Activated naive CD4-positive, alpha-beta T cell treated with anti-CD3 and anti-CD28 coated beads for 36 hours (primary cell): ENCODE measurements at regions not wholly inside any gene's neighbourhood (a gene's known extent, or its start where the extent isn't known, plus 50 kb on each side); places are given as distances from the start of the nearest gene placed in this dataset.

Source experiments
- CTCF ChIA-PET: fragments of 350-600 bp; sonication (Branson Sonifier 250); formaldehyde crosslinking; loops from one replicate; lab custom pipeline; 2021; ENCODE audit warnings: antibody characterized with exemption; lab: Charles Lee
- DNase-seq: peaks from one replicate; pipeline ENCODE4 v3.0.0-alpha.2; 2020
- H3K27ac Mint-ChIP-seq: one replicate; pipeline ENCODE4 v1.8.0; 2021; ENCODE audit warnings: mild to moderate bottlenecking, mixed read lengths
- H3K27me3 Mint-ChIP-seq: one replicate; pipeline ENCODE4 v1.8.0; 2021; ENCODE audit warnings: low read depth, mixed read lengths
- H3K36me3 Mint-ChIP-seq: one replicate; pipeline ENCODE4 v1.8.0; 2021; ENCODE audit warnings: low read depth, mixed read lengths
- H3K4me1 Mint-ChIP-seq: one replicate; pipeline ENCODE4 v1.8.0; 2021; ENCODE audit warnings: low read depth, mixed read lengths
- H3K4me3 Mint-ChIP-seq: one replicate; pipeline ENCODE4 v1.8.0; 2021; ENCODE audit warnings: mild to moderate bottlenecking, moderate library complexity, mixed read lengths
- H3K9me3 Mint-ChIP-seq: one replicate; pipeline ENCODE4 v1.8.0; 2021; ENCODE audit warnings: mixed read lengths
- intact Hi-C: fragments of 100-400 bp; cut with micrococcal nuclease; formaldehyde crosslinking; loops from one replicate; pipeline ENCODE4 v1.15.1; 2023

DNA sequence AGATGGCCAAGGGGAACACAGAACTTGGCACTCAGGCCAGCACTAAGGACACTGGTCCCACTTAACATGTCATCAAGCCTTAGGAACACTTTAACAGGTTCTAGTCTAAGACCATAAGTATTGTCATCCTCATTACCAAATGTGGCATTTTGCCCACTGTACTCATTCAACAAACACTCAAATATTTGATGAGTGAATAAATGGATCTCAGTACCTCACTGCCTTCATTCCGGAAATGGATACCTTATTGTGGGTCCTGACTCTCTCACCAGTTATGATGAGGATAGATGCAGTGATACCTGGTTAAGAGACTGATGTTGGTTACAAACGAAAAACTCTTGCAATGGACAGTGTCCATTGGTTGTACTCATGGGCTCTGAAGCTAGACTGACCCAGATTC lies 455.2 kb upstream of the DYNLRB2 start:
- CTCF ChIA-PET, result interaction anchor here (0.6 kb wide), 1 partner anchor 65 kb away, joined by 3 read pairs; no protein-coding TSS in a partner anchor
- intact Hi-C loops, result no loop called here
- Mint-ChIP-seq H3K4me1 (no peaks in the 10 kb centered on the region), H3K9me3 (peaks cover 2% of the 10 kb centered on the region), H3K27me3 (no peaks in the 10 kb centered on the region), H3K27ac (no peak overlapping the region), H3K36me3 (no peaks in the 10 kb centered on the region), H3K4me3 (no peak overlapping the region)
- DNase-seq, result no peak

DNA sequence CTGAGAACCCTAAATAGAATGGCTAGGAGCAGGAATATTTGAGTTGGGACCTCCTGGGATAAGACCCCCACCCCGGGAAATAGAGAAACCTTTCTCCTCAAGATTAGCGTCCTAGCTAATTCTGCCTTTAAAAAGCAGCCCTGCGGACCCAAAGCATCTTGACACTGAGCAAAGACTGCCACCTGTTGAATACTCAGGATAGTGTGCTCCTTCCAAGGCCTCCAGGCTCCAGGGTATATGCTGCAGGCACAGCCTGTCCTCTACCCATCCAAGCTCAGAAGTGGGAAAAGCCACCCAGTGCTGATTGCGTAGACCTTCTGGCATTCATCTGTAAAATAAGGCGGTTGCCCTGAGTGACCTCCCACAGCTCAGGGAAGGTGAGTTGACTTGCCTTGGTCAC lies 456.2 kb upstream of the DYNLRB2 start:
- H3K27me3 Mint-ChIP-seq, result no peaks in the 10 kb centered on the region
- CTCF ChIA-PET, result interaction anchor here (0.7 kb wide), 1 partner anchor 86 kb away, joined by 3 read pairs; no protein-coding TSS in a partner anchor
- intact Hi-C loops, result no loop called here
- peak; percentile 15 for DNase-seq
- no peaks in the 10 kb centered on the region for H3K4me1 Mint-ChIP-seq
- H3K4me3 Mint-ChIP-seq, result no peak overlapping the region
- H3K27ac Mint-ChIP-seq, result no peak overlapping the region
- no peaks in the 10 kb centered on the region for H3K36me3 Mint-ChIP-seq
- peaks cover 2% of the 10 kb centered on the region for H3K9me3 Mint-ChIP-seq

GRCh38 chr16:80084163-80084562 lies 456.6 kb upstream of the DYNLRB2 start:
- DNase-seq, result no peak
- Mint-ChIP-seq H3K36me3 (no peaks in the 10 kb centered on the region), H3K27ac (no peak overlapping the region), H3K4me3 (no peak overlapping the region), H3K9me3 (peaks cover 2% of the 10 kb centered on the region), H3K27me3 (no peaks in the 10 kb centered on the region), H3K4me1 (no peaks in the 10 kb centered on the region)
- CTCF ChIA-PET, result interaction anchor here (0.7 kb wide), 1 partner anchor 85 kb away, joined by 3 read pairs; no protein-coding TSS in a partner anchor
- intact Hi-C loops, result no loop called here

DNA sequence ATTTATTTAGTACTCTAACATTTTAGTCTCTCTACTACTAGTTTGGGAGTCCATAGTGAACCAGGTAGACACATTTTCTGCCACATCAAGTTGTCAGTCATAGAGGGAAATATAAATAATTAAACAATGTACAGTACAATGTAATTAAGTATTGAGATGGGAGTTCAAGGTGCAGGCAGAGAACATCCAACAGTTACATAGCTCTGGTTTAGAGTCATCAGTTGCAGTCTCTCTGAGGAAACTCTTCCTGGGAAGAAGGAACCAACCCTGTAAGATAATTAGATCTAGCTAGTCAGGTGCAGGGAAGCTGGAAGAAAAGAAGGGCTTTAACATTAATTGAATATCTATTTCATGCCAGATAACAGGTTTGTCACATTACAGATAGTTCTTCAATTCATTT lies 457.9 kb upstream of the DYNLRB2 start:
- intact Hi-C loops, result no loop called here
- no peak overlapping the region for H3K4me3 Mint-ChIP-seq

GRCh38 chr16:80081846-80082245 lies 458.9 kb upstream of the DYNLRB2 start:
- no peaks in the 10 kb centered on the region for H3K9me3 Mint-ChIP-seq
- H3K27ac Mint-ChIP-seq, result no peak overlapping the region
- CTCF ChIA-PET, result no interaction called here
- no peaks in the 10 kb centered on the region for H3K4me1 Mint-ChIP-seq
- intact Hi-C loops, result no loop called here
- no peak for DNase-seq
- H3K27me3 Mint-ChIP-seq, result no peaks in the 10 kb centered on the region
- H3K36me3 Mint-ChIP-seq, result no peaks in the 10 kb centered on the region
- no peak overlapping the region for H3K4me3 Mint-ChIP-seq

More for the DNA sequence above, 457.9 kb upstream of the DYNLRB2 start:
- CTCF ChIA-PET, result no interaction called here
- DNase-seq, result no peak
- no peaks in the 10 kb centered on the region for H3K27me3 Mint-ChIP-seq
- H3K36me3 Mint-ChIP-seq, result no peaks in the 10 kb centered on the region
- H3K9me3 Mint-ChIP-seq, result peaks cover 2% of the 10 kb centered on the region
- H3K27ac Mint-ChIP-seq, result no peak overlapping the region
- H3K4me1 Mint-ChIP-seq, result no peaks in the 10 kb centered on the region

GRCh38 chr16:80080287-80080851 lies 460.4 kb upstream of the DYNLRB2 start:
- no peak for DNase-seq
- Mint-ChIP-seq H3K27me3 (no peaks in the 10 kb centered on the region), H3K9me3 (no peaks in the 10 kb centered on the region), H3K4me1 (no peaks in the 10 kb centered on the region), H3K36me3 (no peaks in the 10 kb centered on the region), H3K27ac (no peak overlapping the region), H3K4me3 (no peak overlapping the region)
- CTCF ChIA-PET, result no interaction called here
- intact Hi-C loops, result no loop called here

- Mint-ChIP-seq H3K9me3 (no peaks in the 10 kb centered on the region), H3K27me3 (no peaks in the 10 kb centered on the region), H3K27ac (no peak overlapping the region), H3K4me1 (no peaks in the 10 kb centered on the region), H3K36me3 (no peaks in the 10 kb centered on the region), H3K4me3 (no peak overlapping the region)
- DNase-seq, result no peak
- CTCF ChIA-PET, result no interaction called here
- intact Hi-C loops, result no loop called here
Observed at GRCh38 chr16:80079072-80079471, 461.7 kb upstream of the DYNLRB2 start.

DNA sequence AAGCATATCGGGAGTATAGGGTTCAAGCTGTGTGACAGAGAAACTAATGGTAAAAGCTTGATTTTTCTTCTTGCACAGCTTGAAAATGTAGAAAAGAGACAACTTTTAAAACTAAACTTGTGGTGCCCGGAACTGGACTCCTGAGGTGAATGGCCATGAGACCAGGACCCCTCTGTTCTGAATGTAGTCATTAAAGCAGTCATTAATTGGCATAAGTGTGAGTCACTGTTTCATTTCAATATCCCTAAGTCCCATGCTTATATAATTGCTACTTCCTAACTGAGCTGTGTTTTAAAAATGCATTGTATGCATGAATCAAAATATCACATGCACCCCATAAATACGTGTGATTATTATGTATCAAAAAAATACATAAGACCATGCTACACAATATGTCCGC lies 463.1 kb upstream of the DYNLRB2 start:
- no peak for DNase-seq
- CTCF ChIA-PET, result no interaction called here
- H3K4me1 Mint-ChIP-seq, result no peaks in the 10 kb centered on the region
- no peaks in the 10 kb centered on the region for H3K27me3 Mint-ChIP-seq
- no peaks in the 10 kb centered on the region for H3K36me3 Mint-ChIP-seq
- no peaks in the 10 kb centered on the region for H3K9me3 Mint-ChIP-seq
- H3K27ac Mint-ChIP-seq, result no peak overlapping the region
- H3K4me3 Mint-ChIP-seq, result no peak overlapping the region
- intact Hi-C loops, result no loop called here

GRCh38 chr16:80074329-80074728 lies 466.5 kb upstream of the DYNLRB2 start:
- Mint-ChIP-seq H3K4me1 (no peaks in the 10 kb centered on the region), H3K27me3 (no peaks in the 10 kb centered on the region), H3K9me3 (peaks cover 4% of the 10 kb centered on the region), H3K27ac (no peak overlapping the region), H3K36me3 (no peaks in the 10 kb centered on the region), H3K4me3 (no peak overlapping the region)
- CTCF ChIA-PET, result no interaction called here
- DNase-seq, result no peak
- intact Hi-C loops, result no loop called here

- no peaks in the 10 kb centered on the region for H3K4me1 Mint-ChIP-seq
- peaks cover 4% of the 10 kb centered on the region for H3K9me3 Mint-ChIP-seq
- intact Hi-C loops, result no loop called here
- no peaks in the 10 kb centered on the region for H3K27me3 Mint-ChIP-seq
- no peaks in the 10 kb centered on the region for H3K36me3 Mint-ChIP-seq
- no peak overlapping the region for H3K27ac Mint-ChIP-seq
- no peak overlapping the region for H3K4me3 Mint-ChIP-seq
- no peak for DNase-seq
- CTCF ChIA-PET, result no interaction called here
Observed at GRCh38 chr16:80071964-80072456, 468.8 kb upstream of the DYNLRB2 start.

- CTCF ChIA-PET, result no interaction called here
- DNase-seq, result no peak
- H3K27ac Mint-ChIP-seq, result no peak overlapping the region
- H3K36me3 Mint-ChIP-seq, result no peaks in the 10 kb centered on the region
- intact Hi-C loops, result no loop called here
- no peaks in the 10 kb centered on the region for H3K27me3 Mint-ChIP-seq
- H3K9me3 Mint-ChIP-seq, result peaks cover 4% of the 10 kb centered on the region
- no peak overlapping the region for H3K4me3 Mint-ChIP-seq
- H3K4me1 Mint-ChIP-seq, result no peaks in the 10 kb centered on the region
Observed at GRCh38 chr16:80066805-80067580, 466.5 kb upstream of the MAF start.

- intact Hi-C loops, result no loop called here
- no peaks in the 10 kb centered on the region for H3K36me3 Mint-ChIP-seq
- H3K4me1 Mint-ChIP-seq, result no peaks in the 10 kb centered on the region
- no peak for DNase-seq
- CTCF ChIA-PET, result no interaction called here
- H3K27me3 Mint-ChIP-seq, result peaks cover 2% of the 10 kb centered on the region
- H3K9me3 Mint-ChIP-seq, result peaks cover 4% of the 10 kb centered on the region
- no peak overlapping the region for H3K4me3 Mint-ChIP-seq
- no peak overlapping the region for H3K27ac Mint-ChIP-seq
Observed at GRCh38 chr16:80065541-80065940, 465.0 kb upstream of the MAF start.

DNA sequence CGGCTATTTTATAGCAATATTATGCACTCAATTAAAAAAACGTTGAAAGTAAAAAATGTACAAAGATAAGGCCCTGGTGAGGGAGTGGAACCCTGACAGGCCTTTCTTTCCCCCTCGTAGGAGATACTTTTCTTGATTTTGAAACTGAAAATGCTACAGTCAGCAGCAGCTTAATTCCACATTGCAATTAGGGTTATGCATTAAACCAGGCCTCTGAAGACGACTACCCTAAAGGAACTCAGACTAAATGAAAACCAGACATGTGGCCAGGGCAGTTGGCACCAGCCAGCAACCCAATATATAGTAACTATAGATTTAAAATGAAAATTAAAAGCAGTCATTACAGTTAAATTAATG lies 463.2 kb upstream of the MAF start:
- CTCF ChIA-PET, result no interaction called here
- Mint-ChIP-seq H3K4me1 (no peaks in the 10 kb centered on the region), H3K4me3 (no peak overlapping the region)

More for the DNA sequence above, 463.2 kb upstream of the MAF start:
- Mint-ChIP-seq H3K36me3 (no peaks in the 10 kb centered on the region), H3K27ac (no peak overlapping the region), H3K9me3 (no peaks in the 10 kb centered on the region), H3K27me3 (peaks cover 2% of the 10 kb centered on the region)
- DNase-seq, result no peak
- intact Hi-C loops, result no loop called here
